Activated B cell treated with CpG ODN at 0.5 μM for 24 hours (primary cell): ENCODE measurements at regions not wholly inside any gene's neighbourhood (a gene's known extent, or its start where the extent isn't known, plus 50 kb on each side); places are given as distances from the start of the nearest gene placed in this dataset.

Source experiments
- ATAC-seq: fragments of 200-7000 bp; cut with Tn5 transposase; one replicate; pipeline ENCODE4 v1.10.0; 2021; ENCODE audit warnings: low read depth, mild to moderate bottlenecking, moderate library complexity
- CTCF ChIA-PET: fragments of 350-600 bp; sonication (Branson Sonifier 250); formaldehyde crosslinking; loops from one replicate; lab custom pipeline; 2021; ENCODE audit warnings: antibody characterized with exemption; lab: Charles Lee
- POLR2A ChIA-PET: fragments of 350-600 bp; sonication (Branson Sonifier 250); formaldehyde crosslinking; loops from one replicate; lab custom pipeline; 2021; ENCODE audit warnings: antibody characterized with exemption; lab: Charles Lee
- DNase-seq: peaks from one replicate; pipeline ENCODE4 v3.0.0; 2022
- H3K27ac Mint-ChIP-seq: one replicate; pipeline ENCODE4 v1.8.0; 2020; ENCODE audit warnings: mixed read lengths
- H3K27me3 Mint-ChIP-seq: one replicate; pipeline ENCODE4 v1.8.0; 2021; ENCODE audit warnings: mixed read lengths
- H3K36me3 Mint-ChIP-seq: one replicate; pipeline ENCODE4 v1.8.0; 2021; ENCODE audit warnings: low read depth, mixed read lengths
- H3K4me1 Mint-ChIP-seq: one replicate; pipeline ENCODE4 v1.8.0; 2021; ENCODE audit warnings: mixed read lengths
- H3K4me3 Mint-ChIP-seq: one replicate; pipeline ENCODE4 v1.8.0; 2020; ENCODE audit warnings: mild to moderate bottlenecking, mixed read lengths
- H3K9me3 Mint-ChIP-seq: one replicate; pipeline ENCODE4 v1.8.0; 2020; ENCODE audit warnings: mixed read lengths
- intact Hi-C: fragments of 100-400 bp; cut with micrococcal nuclease; formaldehyde crosslinking; loops from one replicate; pipeline ENCODE4 v1.15.1; 2024
- TF ChIP-seq, protein P1 (sequence below): fragments of 200-600 bp; IDR thresholded peaks from one replicate; pipeline ENCODE4 v1.8.0; 2022; ENCODE audit warnings: antibody characterized with exemption, mild to moderate bottlenecking

DNA sequence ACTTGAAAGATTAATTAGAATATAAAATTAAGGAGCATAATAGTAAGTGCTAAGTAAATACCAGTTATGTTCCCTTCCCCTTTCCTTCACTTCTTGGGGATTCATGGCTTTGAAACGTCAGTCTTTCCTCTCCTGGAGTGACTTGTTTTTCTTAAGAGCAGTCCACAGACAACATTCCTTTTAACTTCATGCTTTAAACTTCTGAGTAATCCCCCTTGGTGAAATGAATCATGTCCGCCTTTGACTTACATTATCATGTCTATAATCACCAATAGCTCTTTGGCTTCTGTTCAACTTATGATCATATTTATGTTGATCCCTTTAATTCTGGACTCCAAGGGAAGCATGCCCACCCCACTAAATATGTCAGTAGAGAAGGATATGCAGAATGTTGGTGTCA is 1012.1 kb upstream of the SLIT2 start:
- POLR2A ChIA-PET, result no interaction called here
- ATAC-seq, result no peak
- H3K27me3 Mint-ChIP-seq, result no peaks in the 10 kb centered on the region

DNA sequence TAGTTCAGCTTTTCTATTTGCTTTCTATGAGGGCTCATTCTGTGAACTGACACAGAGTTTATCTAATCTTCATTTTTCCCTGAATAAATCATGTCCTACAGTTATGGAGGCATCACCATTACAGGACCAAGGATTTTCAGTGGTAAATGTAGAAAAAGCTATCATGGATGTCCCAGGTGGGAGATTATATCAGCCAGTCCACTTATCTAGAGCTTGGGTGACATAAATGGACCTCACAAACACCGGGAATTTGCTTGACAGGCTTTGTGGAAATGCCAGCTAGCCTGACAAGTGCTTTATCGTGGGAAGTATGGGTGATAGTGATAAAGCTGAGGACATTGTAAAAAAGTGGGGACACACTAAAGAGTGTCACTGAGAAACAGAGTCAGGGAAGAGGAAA is 1015.2 kb upstream of the SLIT2 start:
- no peak overlapping the region for H3K27ac Mint-ChIP-seq
- no peaks in the 10 kb centered on the region for H3K27me3 Mint-ChIP-seq
- no peak for DNase-seq
- H3K4me1 Mint-ChIP-seq, result no peaks in the 10 kb centered on the region
- POLR2A ChIA-PET, result no interaction called here
- no peaks in the 10 kb centered on the region for H3K36me3 Mint-ChIP-seq
- CTCF ChIA-PET, result no interaction called here
- no peak for ATAC-seq
- peaks cover 2% of the 10 kb centered on the region for H3K9me3 Mint-ChIP-seq
- TF ChIP-seq, protein P1, sequence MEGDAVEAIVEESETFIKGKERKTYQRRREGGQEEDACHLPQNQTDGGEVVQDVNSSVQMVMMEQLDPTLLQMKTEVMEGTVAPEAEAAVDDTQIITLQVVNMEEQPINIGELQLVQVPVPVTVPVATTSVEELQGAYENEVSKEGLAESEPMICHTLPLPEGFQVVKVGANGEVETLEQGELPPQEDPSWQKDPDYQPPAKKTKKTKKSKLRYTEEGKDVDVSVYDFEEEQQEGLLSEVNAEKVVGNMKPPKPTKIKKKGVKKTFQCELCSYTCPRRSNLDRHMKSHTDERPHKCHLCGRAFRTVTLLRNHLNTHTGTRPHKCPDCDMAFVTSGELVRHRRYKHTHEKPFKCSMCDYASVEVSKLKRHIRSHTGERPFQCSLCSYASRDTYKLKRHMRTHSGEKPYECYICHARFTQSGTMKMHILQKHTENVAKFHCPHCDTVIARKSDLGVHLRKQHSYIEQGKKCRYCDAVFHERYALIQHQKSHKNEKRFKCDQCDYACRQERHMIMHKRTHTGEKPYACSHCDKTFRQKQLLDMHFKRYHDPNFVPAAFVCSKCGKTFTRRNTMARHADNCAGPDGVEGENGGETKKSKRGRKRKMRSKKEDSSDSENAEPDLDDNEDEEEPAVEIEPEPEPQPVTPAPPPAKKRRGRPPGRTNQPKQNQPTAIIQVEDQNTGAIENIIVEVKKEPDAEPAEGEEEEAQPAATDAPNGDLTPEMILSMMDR, result no peak
- H3K4me3 Mint-ChIP-seq, result no peak overlapping the region
- intact Hi-C loops, result no loop called here

More for the DNA sequence above, 1012.1 kb upstream of the SLIT2 start:
- no peaks in the 10 kb centered on the region for H3K4me1 Mint-ChIP-seq
- TF ChIP-seq, protein P1, result no peak
- intact Hi-C loops, result no loop called here
- DNase-seq, result no peak
- CTCF ChIA-PET, result no interaction called here
- no peak overlapping the region for H3K27ac Mint-ChIP-seq
- H3K9me3 Mint-ChIP-seq, result peaks cover 2% of the 10 kb centered on the region
- no peaks in the 10 kb centered on the region for H3K36me3 Mint-ChIP-seq
- H3K4me3 Mint-ChIP-seq, result no peak overlapping the region

DNA sequence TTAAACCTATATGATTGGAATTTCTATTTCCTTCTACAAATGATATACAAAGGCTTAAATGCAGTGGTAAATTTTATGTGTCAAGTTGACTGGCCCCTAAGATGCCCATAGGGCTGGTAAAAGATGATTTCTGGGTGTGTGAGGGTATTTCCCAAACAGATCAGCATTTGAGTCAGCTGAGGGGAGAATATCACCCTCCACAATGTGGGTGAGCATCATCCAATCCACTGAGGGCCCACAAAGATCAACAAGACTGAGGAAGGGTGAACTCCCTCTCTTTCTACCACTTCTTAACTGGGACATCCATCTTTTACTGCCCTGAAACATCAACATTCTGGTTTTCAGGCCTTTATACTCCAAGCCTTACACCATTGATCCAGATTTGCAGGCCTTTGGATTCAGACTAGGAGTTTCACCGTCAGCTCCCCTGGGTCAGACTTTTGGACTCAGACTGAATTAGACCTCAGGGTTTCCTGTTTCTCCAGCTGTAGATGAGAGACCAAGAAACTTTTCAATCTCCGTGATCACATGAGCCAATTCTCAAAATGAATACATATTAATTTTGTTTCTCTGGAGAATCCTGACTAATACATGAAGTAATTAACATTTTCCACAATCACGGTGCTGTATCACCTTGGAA is 1020.7 kb upstream of the SLIT2 start:
- CTCF ChIA-PET, result no interaction called here
- ATAC-seq, result no peak

DNA sequence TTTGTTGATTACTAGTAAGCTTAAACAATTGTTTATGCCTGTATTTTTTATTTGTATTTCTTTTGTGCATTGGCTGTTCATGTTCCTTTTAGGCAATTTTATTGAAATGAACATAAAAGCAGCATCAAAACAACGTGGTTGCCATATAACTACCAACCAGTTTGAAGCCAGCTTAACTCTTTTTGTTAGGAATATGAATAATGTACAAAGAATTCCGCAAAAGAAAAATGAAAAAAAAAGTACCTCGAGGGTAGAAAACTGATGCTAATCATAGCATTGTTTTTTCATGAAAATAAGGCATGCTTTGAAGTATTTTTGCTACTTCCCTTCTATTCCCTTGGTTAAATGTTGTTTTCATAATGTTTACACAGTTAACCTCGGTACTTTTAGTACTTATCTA is 1024.0 kb upstream of the SLIT2 start:
- no peak for DNase-seq
- Mint-ChIP-seq H3K4me3 (no peak overlapping the region), H3K4me1 (no peaks in the 10 kb centered on the region), H3K36me3 (no peaks in the 10 kb centered on the region), H3K9me3 (no peaks in the 10 kb centered on the region), H3K27ac (no peak overlapping the region), H3K27me3 (no peaks in the 10 kb centered on the region)
- intact Hi-C loops, result no loop called here
- TF ChIP-seq, protein P1, result no peak
- CTCF ChIA-PET, result interaction anchor here (1.3 to 1.4 kb wide), 2 partner anchors 10 to 1020 kb away, joined by 3 to 4 read pairs; no protein-coding TSS in a partner anchor
- POLR2A ChIA-PET, result no interaction called here
- no peak for ATAC-seq

More for the DNA sequence above, 1020.7 kb upstream of the SLIT2 start:
- no peak for DNase-seq
- Mint-ChIP-seq H3K27ac (no peak overlapping the region), H3K4me1 (no peaks in the 10 kb centered on the region), H3K9me3 (no peaks in the 10 kb centered on the region), H3K27me3 (no peaks in the 10 kb centered on the region), H3K36me3 (no peaks in the 10 kb centered on the region), H3K4me3 (no peak overlapping the region)
- POLR2A ChIA-PET, result no interaction called here
- TF ChIP-seq, protein P1, result no peak
- intact Hi-C loops, result no loop called here

DNA sequence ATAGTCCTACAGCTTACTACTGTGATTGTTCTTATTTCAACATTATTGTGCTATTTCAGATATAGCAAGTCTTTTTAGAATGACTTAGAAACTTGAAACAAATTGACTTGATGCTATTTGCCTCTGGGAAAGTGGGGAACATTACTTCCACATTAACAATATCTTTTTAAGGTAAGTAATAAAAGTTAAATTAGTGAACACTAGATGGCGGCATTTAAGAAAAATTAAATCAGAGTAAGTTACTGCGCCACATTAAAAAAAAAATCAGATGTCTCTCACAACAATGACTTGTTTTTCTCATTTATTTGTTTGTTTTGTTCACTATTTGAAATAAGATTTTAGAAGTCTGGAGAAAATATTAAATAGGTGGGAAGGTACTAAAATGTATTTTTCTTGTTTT is 1026.9 kb upstream of the SLIT2 start:
- no peak for DNase-seq
- Mint-ChIP-seq H3K27ac (no peak overlapping the region), H3K9me3 (no peaks in the 10 kb centered on the region), H3K4me1 (no peaks in the 10 kb centered on the region), H3K27me3 (no peaks in the 10 kb centered on the region), H3K4me3 (no peak overlapping the region), H3K36me3 (no peaks in the 10 kb centered on the region)
- ChIA-PET POLR2A (no interaction called here), CTCF (no interaction called here)
- TF ChIP-seq, protein P1, result no peak
- ATAC-seq, result no peak
- intact Hi-C loops, result loop anchor here (2.0 kb wide), 1 partner anchor 1024 kb away; no protein-coding TSS in a partner anchor
